GM12878 (cell line): ENCODE measurements at regions not wholly inside any gene's neighbourhood (a gene's known extent, or its start where the extent isn't known, plus 50 kb on each side); places are given as distances from the start of the nearest gene placed in this dataset.

Experiments
- ATAC-seq: fragments of 200-7000 bp; cut with Tn5 transposase; 3 replicates; pipeline ENCODE4 v1.9.1; 2020; ENCODE audit warnings: mild to moderate bottlenecking, moderate library complexity
- BruUV-seq: library from RNA; stranded (reverse); fragments of 400-500 nt; replicated peaks from 2 replicates; lab custom pipeline; 2021; lab: Mats Ljungman, UMichigan
- CTCF ChIA-PET: fragments of 300-600 bp; sonication (Branson Sonifier 250); formaldehyde crosslinking; extraction: SDS; loops from one replicate; lab custom pipeline; 2021; ENCODE audit warnings: inconsistent platforms; lab: Yijun Ruan, JAX
- POLR2A ChIA-PET: fragments of 350-600 bp; formaldehyde crosslinking; extraction: SDS; loops from one replicate; lab custom pipeline; 2021; ENCODE audit warnings: inconsistent platforms; lab: Charles Lee
- RAD21 ChIA-PET: fragments of 300-600 bp; sonication (Branson Sonifier 250); formaldehyde crosslinking; loops from one replicate; lab custom pipeline; 2023; ENCODE audit warnings: antibody characterized with exemption; ENCODE audit not compliant: unreplicated experiment; lab: Charles Lee
- SMC1A ChIA-PET: fragments of 300-600 bp; sonication (Branson Sonifier 250); formaldehyde crosslinking; loops from one replicate; lab custom pipeline; 2023; ENCODE audit not compliant: unreplicated experiment, uncharacterized antibody; lab: Charles Lee
- DNase-seq: peaks from one replicate; pipeline ENCODE4 v3.0.0-alpha.2; 2011; ENCODE audit warnings: low read depth, low spot score
- FAIRE-seq: peaks from 3 replicates; lab custom pipeline; 2011; peaks lifted over from hg19 to GRCh38; lab: Jason Lieb, UNC
- H2AFZ ChIP-seq: 2 replicates; pipeline ENCODE4 v1.6.0; 2011; ENCODE audit warnings: low read depth, low read length, control low read depth; ENCODE audit not compliant: control insufficient read depth
- H3K27ac ChIP-seq: 2 replicates; pipeline ENCODE4 v1.5.1; 2011; ENCODE audit warnings: control low read depth; ENCODE audit not compliant: control insufficient read depth, insufficient read depth
- H3K27me3 ChIP-seq, 2 experiments: replicated peaks in 1 of 2; 2 replicates each; pipeline versions ENCODE4 v1.6.0 to v1.6.1; 2011; ENCODE audit warnings: low read length in 1 of 2; ENCODE audit not compliant: control insufficient read depth in 2 of 2, insufficient read depth in 2 of 2
- H3K36me3 ChIP-seq, 2 experiments: 2 replicates each; pipeline ENCODE4 v1.5.1; 2011; ENCODE audit warnings: low read length in 1 of 2; ENCODE audit not compliant: control insufficient read depth in 2 of 2, insufficient read depth in 2 of 2
- H3K4me1 ChIP-seq: 2 replicates; pipeline ENCODE4 v1.6.1; 2011; ENCODE audit warnings: mild to moderate bottlenecking, low read length, moderate library complexity, mixed read lengths; ENCODE audit not compliant: control insufficient read depth, insufficient read depth
- H3K4me2 ChIP-seq: 2 replicates; pipeline ENCODE4 v1.6.0; 2011; ENCODE audit warnings: control low read depth; ENCODE audit not compliant: control insufficient read depth, insufficient read depth
- H3K4me3 ChIP-seq: fragments of 200-600 bp; sonication (generic); 2 replicates; pipeline ENCODE4 v1.5.1; 2016
- H3K79me2 ChIP-seq: 2 replicates; pipeline ENCODE4 v1.6.0; 2011; ENCODE audit warnings: low read length; ENCODE audit not compliant: control insufficient read depth, insufficient read depth
- H3K9ac ChIP-seq: 2 replicates; pipeline ENCODE4 v1.8.0; 2011; ENCODE audit warnings: low read length, control low read depth, mixed read lengths; ENCODE audit not compliant: control insufficient read depth, insufficient read depth
- H3K9me3 ChIP-seq: replicated peaks from 3 replicates; pipeline ENCODE4 v1.5.1; 2011; ENCODE audit warnings: mild to moderate bottlenecking, low read length; ENCODE audit not compliant: control insufficient read depth, insufficient read depth
- H4K20me1 ChIP-seq: 2 replicates; pipeline ENCODE4 v1.6.0; 2011; ENCODE audit not compliant: control insufficient read depth, insufficient read depth
- MYB ChIP-seq: fragments of 150-350 bp; IDR thresholded peaks from 2 replicates; pipeline ENCODE4 v1.6.1; 2014; ENCODE audit warnings: mild to moderate bottlenecking, low read depth, low read length, borderline replicate concordance
- RUNX3 ChIP-seq: IDR thresholded peaks from 2 replicates; pipeline ENCODE4 v1.6.1; 2012; ENCODE audit warnings: low read length, inconsistent platforms
- ZBED1 ChIP-seq: IDR thresholded peaks from 2 replicates; pipeline ENCODE4 v1.6.1; 2016; ENCODE audit warnings: borderline replicate concordance
- WGBS: methylation state at CpG from one replicate; pipeline ENCODE4 v1.1.6; 2016; ENCODE audit warnings: low lambda C conversion rate; ENCODE audit not compliant: insufficient replicate concordance, insufficient coverage; ENCODE audit errors: missing lambda C conversion rate; 5-methylcytosine and 5-hydroxymethylcytosine counted together
- in situ Hi-C: fragments of 300-500 bp; cut with MboI; formaldehyde crosslinking; loops from 9 replicates; pipeline ENCODE4 v1.14.3; 2018; ENCODE audit warnings: mixed read lengths
- intact Hi-C: fragments of 100-400 bp; cut with micrococcal nuclease; formaldehyde crosslinking; loops from one replicate; pipeline ENCODE4 v1.14.2; 2022; ENCODE audit not compliant: unreplicated experiment
- TF ChIP-seq, protein P1 (sequence below): IDR thresholded peaks from 2 replicates; pipeline ENCODE4 v1.6.1; 2012; ENCODE audit warnings: low read length, inconsistent platforms

- H2AFZ ChIP-seq = no peak overlapping the region
- DNase-seq = no peak
- in situ Hi-C loops (no loop called here), intact Hi-C loops (loop anchor here (10.0 kb wide), 1 partner anchor 580 kb away; no protein-coding TSS in a partner anchor)
- no TSS peak for BruUV-seq
- ChIA-PET SMC1A (no interaction called here), RAD21 (no interaction called here), POLR2A (no interaction called here), CTCF (no interaction called here)
- no peaks in the 10 kb centered on the region for H3K4me1 ChIP-seq
- H4K20me1 ChIP-seq = no peaks in the 10 kb centered on the region
- H3K9ac ChIP-seq = no peak overlapping the region
- H3K9me3 ChIP-seq = no peaks in the 10 kb centered on the region
- H3K4me3 ChIP-seq = no peak overlapping the region
- FAIRE-seq = no peak
- 26% methylated on average over 5 of the region's 5 CpGs for WGBS
- H3K36me3 ChIP-seq = no peaks in the 10 kb centered on the region
- no peak for ATAC-seq
- peaks cover 0 to 7% of the 10 kb centered on the region in 2 experiments; a peak in 3 of 4 replicates for H3K27me3 ChIP-seq
- TF ChIP-seq RUNX3 = no peak
- TF ChIP-seq MYB = no peak
- no peak overlapping the region for H3K27ac ChIP-seq
- no peak overlapping the region for H3K4me2 ChIP-seq
- H3K79me2 ChIP-seq = no peaks in the 10 kb centered on the region
Measured at GRCh38 chr6:40334496-40335270, 252.5 kb downstream of the LRFN2 start.

- intact Hi-C loops (loop anchor here (10.0 kb wide), 1 partner anchor 583 kb away; no protein-coding TSS in a partner anchor), in situ Hi-C loops (no loop called here)
- Histone ChIP-seq H3K9me3 (no peaks in the 10 kb centered on the region), H3K9ac (no peak overlapping the region), H4K20me1 (no peaks in the 10 kb centered on the region), H3K4me3 (no peak overlapping the region), H3K79me2 (no peaks in the 10 kb centered on the region), H3K27ac (no peak overlapping the region), H3K4me2 (no peak overlapping the region), H3K27me3 (peaks cover 0 to 4% of the 10 kb centered on the region in 2 experiments; a peak in 3 of 4 replicates), H2AFZ (no peak overlapping the region), H3K4me1 (no peaks in the 10 kb centered on the region), H3K36me3 (no peaks in the 10 kb centered on the region)
- ChIA-PET CTCF (interaction anchor here (1.9 kb wide), 1 partner anchor 25 kb away, joined by 6 read pairs; no protein-coding TSS in a partner anchor), POLR2A (no interaction called here), RAD21 (no interaction called here), SMC1A (interaction anchor here (1.0 to 2.0 kb wide), 2 partner anchors 9 to 16 kb away, joined by 3 to 6 read pairs; no protein-coding TSS in a partner anchor)
- DNase-seq = no peak
- no peak for FAIRE-seq
- BruUV-seq = no TSS peak
- ATAC-seq = no peak
- WGBS = 17% methylated on average over 3 of the region's 3 CpGs
- no peak for TF ChIP-seq ZBED1
- TF ChIP-seq, protein P1, sequence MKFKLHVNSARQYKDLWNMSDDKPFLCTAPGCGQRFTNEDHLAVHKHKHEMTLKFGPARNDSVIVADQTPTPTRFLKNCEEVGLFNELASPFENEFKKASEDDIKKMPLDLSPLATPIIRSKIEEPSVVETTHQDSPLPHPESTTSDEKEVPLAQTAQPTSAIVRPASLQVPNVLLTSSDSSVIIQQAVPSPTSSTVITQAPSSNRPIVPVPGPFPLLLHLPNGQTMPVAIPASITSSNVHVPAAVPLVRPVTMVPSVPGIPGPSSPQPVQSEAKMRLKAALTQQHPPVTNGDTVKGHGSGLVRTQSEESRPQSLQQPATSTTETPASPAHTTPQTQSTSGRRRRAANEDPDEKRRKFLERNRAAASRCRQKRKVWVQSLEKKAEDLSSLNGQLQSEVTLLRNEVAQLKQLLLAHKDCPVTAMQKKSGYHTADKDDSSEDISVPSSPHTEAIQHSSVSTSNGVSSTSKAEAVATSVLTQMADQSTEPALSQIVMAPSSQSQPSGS = no peak
Measured at GRCh38 chr6:40331545-40331944, 255.6 kb downstream of the LRFN2 start.
